Breast epithelium (tissue), 3 donors: ENCODE measurements at regions not wholly inside any gene's neighbourhood (a gene's known extent, or its start where the extent isn't known, plus 50 kb on each side); places are given as distances from the start of the nearest gene placed in this dataset.

Experiments used
- POLR2A ChIP-seq: fragments of 450-650 bp; IDR thresholded peaks from one replicate; pipeline ENCODE4 v1.6.1; 2016; ENCODE audit warnings: antibody characterized with exemption, mild to moderate bottlenecking, moderate library complexity
- POLR2AphosphoS5 ChIP-seq, 3 donors: sonication (generic); formaldehyde crosslinking; IDR thresholded peaks; one replicate each; pipeline ENCODE4 v1.6.1; 2017; ENCODE audit warnings: antibody characterized with exemption in 3 of 3
- TF ChIP-seq, protein P1 (sequence below), 3 donors: fragments of 450-650 bp; IDR thresholded peaks; one replicate each; pipeline ENCODE4 v1.5.1; 2016 to 2017; ENCODE audit warnings: antibody characterized with exemption in 3 of 3, mild to moderate bottlenecking in 3 of 3, moderate library complexity in 3 of 3

DNA sequence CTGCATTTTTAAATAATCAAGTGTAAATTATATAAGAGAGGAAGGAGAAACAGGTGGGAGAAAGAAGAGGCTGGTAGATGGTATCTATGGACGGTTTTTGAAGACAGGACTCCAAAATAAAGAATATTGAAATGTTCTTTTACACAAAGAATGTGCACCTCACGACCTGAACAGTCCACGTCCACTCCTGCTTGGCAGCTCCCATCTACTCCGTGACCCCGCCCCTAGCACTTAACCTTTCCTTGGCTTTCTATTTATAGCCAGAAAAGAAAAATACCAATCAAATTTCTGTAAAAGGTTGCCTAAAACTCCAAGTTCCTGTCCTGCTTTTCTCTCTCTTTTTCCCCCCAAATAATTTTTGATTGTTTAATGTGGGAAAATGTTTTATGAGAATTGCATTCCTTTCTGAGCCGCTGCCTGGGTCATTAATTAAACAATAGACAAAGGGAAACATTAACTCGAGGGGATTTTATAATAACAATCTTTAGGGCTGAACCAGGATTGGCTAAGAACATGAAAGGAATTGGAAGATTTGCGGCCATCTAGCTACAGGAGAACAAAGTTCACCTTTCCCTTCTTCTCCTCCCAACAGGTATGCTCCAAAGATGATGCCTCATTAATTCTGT is 173.6 kb upstream of the MAP3K1 start:
- TF ChIP-seq, protein P1, sequence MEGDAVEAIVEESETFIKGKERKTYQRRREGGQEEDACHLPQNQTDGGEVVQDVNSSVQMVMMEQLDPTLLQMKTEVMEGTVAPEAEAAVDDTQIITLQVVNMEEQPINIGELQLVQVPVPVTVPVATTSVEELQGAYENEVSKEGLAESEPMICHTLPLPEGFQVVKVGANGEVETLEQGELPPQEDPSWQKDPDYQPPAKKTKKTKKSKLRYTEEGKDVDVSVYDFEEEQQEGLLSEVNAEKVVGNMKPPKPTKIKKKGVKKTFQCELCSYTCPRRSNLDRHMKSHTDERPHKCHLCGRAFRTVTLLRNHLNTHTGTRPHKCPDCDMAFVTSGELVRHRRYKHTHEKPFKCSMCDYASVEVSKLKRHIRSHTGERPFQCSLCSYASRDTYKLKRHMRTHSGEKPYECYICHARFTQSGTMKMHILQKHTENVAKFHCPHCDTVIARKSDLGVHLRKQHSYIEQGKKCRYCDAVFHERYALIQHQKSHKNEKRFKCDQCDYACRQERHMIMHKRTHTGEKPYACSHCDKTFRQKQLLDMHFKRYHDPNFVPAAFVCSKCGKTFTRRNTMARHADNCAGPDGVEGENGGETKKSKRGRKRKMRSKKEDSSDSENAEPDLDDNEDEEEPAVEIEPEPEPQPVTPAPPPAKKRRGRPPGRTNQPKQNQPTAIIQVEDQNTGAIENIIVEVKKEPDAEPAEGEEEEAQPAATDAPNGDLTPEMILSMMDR (IDR thresholded peaks at IDR 0.05), result no peak
- TF ChIP-seq POLR2AphosphoS5 (IDR thresholded peaks at IDR 0.05) (no peak), POLR2A (no peak)
